GM19395 (cell line): ENCODE measurements at regions not wholly inside any gene's neighbourhood (a gene's known extent, or its start where the extent isn't known, plus 50 kb on each side); places are given as distances from the start of the nearest gene placed in this dataset.

ENCODE experiments used
- ATAC-seq: cut with Tn5 transposase; IDR thresholded peaks from one replicate; pipeline ENCODE4 v1.9.1; 2021; ENCODE audit warnings: mild to moderate bottlenecking, moderate library complexity; ENCODE audit not compliant: unreplicated experiment

DNA sequence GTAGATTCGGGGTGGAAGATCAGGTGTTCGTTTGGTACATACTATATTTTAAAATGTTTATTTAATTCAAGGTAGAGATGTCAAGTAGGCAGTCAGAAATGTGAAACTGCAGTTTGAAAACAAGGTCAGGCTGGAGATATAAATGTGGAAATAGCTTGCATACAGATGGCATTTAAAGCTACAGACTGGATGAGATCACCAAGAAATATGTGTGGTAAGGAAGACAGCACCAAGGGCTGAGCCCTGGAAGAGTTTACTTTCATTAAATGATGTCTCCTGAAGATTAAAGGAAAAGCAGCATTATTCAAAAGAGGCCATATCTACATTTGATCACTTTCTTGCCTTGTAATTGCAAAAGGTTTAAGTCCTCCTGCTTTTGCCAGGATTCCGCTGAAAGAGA lies 271.3 kb downstream of the PTBP2 start:
- no peak for ATAC-seq

DNA sequence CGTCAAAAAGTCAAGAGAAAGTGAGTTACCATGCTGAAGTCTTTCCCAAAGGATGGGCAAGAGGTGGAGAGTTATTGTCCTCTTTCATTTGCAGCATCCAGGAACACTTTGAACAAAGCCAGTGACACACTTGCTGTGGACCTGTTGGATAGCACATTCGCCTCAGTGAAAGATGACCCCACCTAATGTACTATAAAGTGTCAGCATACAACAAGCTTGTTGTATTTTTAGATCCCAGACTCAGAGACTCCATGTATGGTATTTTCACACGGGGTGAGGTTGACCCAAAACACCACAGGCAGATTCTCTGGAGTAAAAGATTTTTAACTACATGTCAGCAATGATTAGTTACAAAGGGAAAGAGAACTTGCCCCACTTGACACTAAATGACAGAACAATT lies 273.8 kb downstream of the PTBP2 start:
- no peak for ATAC-seq

DNA sequence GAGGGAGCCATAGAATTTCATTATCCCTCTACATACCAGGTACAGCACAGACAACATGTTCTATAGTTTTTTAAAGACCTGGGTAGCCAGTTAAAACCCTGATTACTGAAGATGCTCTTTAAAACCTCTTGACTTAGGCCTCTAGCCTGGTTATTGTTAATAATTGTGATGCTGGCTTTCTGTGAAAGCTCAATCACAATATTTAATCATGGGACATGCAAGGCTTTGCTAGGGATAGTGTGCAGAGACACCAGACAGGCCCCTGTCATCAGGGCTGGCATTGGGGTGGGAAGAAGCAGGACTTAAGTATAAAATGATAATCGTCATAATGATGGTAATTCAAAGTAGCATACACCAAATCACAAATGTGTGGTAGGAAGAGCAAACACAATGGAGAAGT lies 274.4 kb downstream of the PTBP2 start:
- ATAC-seq = no peak

DNA sequence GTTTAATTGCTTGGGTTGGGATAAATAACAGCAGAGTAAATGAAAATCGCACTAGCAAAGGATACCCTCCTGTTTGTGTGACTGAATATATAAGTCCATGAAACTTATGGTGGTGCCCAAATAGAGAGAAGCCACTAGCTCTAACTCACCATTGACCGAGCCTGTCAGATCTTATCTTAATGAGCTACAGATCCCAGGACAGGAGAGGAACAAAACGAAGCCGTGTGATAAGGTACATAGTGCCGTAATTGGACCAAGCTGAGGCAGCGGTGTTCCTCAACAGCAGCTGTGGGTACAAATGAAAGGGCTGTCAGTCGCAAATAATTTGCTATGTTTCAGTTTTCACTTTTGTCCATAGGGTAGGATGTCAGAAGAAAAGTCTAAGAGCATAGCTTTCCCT lies 276.1 kb downstream of the PTBP2 start:
- no peak for ATAC-seq

DNA sequence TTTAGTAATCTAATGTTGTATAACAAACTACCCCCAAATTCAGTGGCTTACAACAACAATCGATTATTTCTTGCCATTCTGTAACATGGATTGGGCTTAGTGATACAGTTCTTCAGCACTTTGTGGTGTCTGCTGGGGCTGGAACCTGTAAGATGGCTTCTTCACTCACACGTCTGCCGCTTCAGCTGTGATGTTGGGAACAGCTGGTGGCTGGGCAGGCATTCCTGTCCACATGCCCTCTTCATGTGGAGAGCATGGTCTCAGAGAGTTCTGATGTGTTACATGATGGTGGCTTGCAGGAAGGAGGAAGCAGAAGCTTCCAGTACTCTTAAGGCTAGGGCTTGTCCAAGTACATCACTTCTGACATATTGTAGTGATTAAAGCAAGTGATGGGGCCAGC lies 276.9 kb downstream of the PTBP2 start:
- ATAC-seq = no peak

DNA sequence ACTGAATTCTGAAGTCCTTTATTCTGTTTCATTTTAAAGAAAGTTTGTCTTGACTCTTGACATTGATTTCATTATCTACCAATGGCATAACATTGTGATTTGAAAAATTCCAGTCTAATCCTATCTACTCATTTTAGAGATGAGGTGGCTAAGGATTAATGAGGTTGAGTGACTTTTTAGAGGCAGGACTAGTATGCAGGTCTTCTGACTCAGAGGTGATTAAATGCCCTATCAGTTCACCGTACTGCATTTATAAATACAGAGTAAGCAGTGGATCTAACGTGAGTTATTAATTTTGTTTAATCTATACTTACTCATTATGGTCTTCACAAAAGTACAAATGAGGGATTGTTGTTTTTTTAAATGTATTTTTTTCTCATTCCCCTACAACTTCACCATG lies 277.6 kb downstream of the PTBP2 start:
- ATAC-seq = no peak

DNA sequence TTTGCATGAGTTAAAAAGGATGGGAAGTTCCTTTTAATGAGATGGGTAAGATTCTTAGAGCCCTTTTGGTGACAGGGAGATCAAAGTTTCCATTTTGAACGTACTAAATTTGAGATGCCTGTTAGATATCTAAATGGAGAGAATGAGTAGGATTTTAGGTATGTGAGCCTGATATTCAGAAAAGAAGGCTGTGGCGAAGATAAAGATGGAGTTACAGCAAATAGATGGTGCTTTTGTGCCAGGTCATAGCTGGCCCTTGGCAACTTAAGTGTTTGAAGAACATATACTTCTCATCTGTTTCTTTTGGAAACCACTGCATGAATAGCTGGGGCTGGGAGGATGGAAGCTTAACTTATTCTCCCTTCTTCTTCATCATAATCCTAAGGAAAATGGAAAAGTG lies 282.5 kb downstream of the PTBP2 start:
- ATAC-seq = no peak

DNA sequence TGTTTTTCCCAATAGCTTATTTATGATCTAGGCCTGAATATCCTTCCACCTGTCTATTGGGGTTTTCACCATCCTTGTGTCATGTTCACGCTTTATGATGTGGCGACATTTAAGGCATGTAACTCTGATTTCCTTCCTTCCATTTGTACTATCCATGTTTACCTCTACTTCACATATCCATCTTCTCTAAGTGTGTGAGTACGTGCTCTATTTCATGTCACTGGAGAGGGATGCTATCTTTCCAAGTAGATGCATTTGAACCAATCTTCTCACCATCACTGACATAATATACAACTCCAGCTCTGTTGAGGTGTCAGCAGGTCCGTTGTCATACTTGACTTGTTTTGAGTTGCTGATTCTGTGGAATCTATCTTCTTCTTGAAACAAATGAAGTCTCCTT lies 283.2 kb downstream of the PTBP2 start:
- no peak for ATAC-seq

DNA sequence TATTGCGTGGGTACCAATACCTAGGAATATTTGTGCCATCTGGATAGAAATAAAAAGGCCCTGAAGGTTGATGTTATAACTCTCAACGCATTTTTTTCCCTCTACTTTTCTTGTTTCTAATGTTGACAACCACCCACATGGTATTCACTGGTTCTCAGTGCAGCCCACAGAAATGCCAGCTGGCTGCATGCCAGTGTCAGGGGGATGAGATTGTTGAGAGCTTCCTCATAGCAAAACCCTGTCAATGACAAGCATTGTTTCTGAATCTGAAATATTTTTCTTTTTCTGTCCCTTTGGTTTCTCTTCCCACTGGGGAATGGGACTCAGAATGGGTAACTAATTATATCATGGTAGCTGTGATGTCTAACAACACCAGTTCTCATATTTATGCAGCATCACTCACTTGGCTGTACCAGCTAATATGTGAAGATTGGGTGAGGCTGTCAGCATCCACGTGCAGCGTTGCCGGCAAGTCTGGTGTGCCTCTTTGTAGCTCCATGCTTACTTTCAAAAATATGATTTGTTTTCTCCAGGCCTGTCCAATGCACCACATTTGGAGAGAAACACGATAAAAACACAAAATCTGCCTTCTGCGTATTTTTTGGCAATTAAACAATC lies 284.6 kb downstream of the PTBP2 start:
- no peak for ATAC-seq

DNA sequence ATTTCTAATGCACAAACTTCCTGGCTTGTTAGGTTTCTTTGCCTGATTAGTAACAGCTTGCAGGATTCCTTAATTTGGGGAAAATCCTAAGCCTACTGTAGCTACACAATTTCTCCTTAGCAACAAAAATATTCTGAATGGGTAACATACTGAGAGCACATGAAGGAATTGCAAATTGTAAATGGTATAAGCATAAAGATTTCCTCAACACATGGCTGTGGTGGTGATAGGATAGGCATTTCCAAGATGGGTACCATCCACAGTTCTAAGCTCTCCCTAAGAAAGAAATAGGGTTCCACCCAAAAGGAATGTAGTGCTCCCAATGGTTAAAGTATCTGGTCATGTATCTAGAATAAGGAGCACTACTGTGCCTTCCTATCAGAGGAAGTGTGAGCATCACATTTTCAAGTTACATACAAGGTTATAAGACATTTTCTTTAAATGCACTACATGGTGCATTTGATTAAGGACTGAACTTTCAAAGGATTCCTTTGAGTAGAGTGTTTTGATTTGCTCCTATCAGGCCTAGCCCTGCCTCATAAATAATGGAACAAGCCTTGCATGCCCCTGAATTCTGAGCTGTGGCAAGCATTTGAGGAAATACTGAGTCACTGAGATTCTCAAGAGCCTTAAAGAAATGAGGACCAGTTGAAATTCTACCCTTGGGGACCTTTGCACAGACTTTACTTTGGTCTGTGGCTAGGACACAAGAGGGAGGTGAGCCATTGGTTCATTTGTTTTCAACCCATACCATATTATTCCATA lies 286.4 kb downstream of the PTBP2 start:
- no peak for ATAC-seq

DNA sequence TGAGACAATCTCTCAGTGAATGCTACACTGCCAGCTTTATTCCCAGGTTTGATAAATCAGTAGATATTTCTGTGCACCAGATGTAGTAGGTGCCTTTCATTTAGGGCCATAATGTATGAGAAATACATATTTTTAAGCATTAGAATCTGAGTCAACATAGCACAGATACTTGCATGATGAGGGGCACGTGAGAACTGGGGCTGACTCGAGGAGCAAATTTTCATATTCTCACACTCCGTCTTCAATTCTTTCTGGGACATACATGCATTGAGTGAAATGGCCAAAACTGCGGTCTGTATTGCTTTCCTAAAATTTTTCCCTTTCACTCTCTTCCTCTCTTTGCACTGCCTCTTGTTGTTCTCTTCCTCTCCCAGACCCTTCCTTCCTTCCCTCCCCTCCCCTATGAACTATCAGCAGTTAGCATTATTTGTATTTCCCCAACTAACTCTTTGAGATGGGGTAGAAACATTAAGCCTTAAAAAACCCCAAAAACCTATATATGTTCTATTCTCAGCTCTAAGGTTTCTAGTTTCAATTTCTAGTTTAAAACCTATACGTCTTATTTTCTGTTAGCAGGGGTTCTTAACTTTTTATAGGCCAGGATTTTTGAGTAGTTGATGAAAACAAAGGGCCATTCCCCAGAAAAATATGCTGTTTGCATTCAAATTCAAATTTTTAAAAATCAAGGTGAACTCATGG lies 289.1 kb downstream of the PTBP2 start:
- ATAC-seq = no peak

DNA sequence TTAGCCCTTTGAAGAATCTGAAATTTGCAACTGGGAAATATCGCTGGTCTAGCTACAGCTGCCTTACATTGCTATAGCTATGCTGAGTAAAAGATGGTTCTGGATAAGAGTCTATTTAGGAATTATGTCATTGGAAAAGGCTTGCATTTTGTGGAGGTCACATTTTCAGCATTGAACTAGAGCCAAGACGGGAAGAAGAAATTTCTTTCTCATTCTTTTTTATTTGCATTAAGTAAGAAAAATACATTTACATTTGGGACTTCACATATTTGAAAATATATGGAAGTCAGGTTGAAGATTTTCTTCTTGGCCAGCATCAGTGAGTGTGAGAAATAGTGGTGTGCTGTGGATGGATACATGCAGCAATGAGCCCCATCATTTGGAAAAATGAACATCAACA lies 291.6 kb downstream of the PTBP2 start:
- no peak for ATAC-seq

DNA sequence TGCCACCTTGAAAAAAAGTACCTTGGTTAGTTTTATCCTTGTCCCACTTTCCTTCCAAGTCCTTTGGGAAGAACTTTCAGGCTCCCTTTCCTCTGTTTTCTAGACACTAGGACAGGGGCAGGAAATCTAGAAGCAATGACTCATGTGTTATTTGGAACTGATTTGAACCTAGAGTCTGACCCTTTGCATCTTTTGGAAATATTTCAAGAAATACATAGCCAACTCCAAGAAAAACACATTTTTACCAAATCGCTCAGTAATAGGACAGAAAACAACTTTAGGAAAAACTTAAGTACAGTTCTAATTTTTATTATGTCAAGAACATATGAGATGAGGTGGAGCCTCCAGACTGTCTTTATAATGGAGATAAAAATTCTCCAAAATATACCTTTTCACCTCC lies 292.4 kb downstream of the PTBP2 start:
- no peak for ATAC-seq

DNA sequence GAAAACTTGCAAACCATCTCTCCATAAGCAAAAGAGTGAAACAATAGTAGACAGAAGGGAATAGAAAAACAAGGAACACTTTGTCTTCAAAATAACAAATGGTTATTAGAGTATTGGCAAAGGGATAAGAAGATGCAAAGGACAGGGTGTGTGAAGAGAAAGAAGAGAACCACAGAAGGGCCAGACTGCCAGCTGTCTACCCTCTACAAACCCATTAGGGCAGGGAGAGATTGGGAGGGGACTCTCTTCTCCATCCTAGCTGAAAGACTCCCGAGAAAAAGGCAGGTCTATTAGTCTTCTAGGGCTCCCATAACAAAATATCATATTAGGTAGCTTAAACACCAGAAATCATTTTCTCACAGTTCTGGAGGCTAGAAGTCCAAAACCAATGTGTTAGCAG lies 292.8 kb downstream of the PTBP2 start:
- no peak for ATAC-seq

DNA sequence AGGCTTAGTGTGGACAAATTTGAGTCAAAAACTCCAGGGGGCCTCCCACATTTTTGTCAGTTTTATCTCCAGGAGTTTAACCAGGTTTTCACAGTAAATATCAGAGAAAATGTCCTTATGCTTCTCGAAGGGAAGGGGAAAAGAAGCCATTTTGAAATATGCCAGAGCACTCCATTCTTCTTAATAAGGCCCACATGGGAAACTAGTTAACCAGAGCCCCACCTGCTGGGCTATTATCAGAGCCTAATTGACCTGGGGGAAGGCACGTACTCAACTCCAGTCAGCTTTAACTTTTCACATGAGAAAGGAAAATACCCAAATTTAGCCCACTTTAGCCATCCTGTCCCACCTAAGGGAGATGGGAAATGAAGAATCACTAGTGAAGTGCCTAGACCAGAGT lies 296.3 kb downstream of the PTBP2 start:
- ATAC-seq = no peak
